ENCODE measurements at regions not wholly inside any gene's neighbourhood (a gene's known extent, or its start where the extent isn't known, plus 50 kb on each side); places are given as distances from the start of the nearest gene placed in this dataset.

- Histone ChIP-seq H3K4me3 (ENCODE audit: low read depth, low read length) (no peak overlapping the region), H3K36me3 (no peaks in the 10 kb centered on the region), H3K9me3 (no peaks in the 10 kb centered on the region), H3K4me1 (no peaks in the 10 kb centered on the region), H3K27me3 (no peaks in the 10 kb centered on the region)
- DNase-seq = no peak
- TF ChIP-seq, protein P1, sequence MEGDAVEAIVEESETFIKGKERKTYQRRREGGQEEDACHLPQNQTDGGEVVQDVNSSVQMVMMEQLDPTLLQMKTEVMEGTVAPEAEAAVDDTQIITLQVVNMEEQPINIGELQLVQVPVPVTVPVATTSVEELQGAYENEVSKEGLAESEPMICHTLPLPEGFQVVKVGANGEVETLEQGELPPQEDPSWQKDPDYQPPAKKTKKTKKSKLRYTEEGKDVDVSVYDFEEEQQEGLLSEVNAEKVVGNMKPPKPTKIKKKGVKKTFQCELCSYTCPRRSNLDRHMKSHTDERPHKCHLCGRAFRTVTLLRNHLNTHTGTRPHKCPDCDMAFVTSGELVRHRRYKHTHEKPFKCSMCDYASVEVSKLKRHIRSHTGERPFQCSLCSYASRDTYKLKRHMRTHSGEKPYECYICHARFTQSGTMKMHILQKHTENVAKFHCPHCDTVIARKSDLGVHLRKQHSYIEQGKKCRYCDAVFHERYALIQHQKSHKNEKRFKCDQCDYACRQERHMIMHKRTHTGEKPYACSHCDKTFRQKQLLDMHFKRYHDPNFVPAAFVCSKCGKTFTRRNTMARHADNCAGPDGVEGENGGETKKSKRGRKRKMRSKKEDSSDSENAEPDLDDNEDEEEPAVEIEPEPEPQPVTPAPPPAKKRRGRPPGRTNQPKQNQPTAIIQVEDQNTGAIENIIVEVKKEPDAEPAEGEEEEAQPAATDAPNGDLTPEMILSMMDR (IDR thresholded peaks at IDR 0.05; ENCODE audit: low read depth, low read length) = no peak
Measured at GRCh38 chr7:41164440-41164839, 538.5 kb downstream of the INHBA start.

DNA sequence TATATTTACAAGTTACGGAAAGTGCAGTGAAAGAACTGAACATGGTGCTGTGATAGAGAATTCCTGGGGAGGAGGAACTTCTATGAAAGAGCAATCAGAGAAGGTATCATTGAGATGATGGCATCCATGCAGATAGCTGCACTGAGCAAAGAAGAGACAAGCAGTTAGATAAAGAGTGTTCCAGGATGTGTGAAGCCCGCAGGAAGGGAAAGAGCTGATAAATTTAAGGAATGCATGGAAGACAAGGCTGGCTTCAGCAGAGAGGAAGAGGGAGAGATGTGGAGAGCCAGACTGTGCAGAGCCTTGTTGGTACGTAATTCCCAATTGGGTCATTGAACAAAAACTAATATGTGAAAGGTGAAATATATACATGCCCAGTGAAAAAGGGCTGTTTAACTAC, 538.9 kb downstream of the INHBA start:
- Histone ChIP-seq H3K36me3 (no peaks in the 10 kb centered on the region), H3K4me1 (no peaks in the 10 kb centered on the region), H3K9me3 (no peaks in the 10 kb centered on the region), H3K4me3 (ENCODE audit: low read depth, low read length) (no peak overlapping the region), H3K27me3 (no peaks in the 10 kb centered on the region)
- no peak for DNase-seq
- TF ChIP-seq, protein P1 (IDR thresholded peaks at IDR 0.05; ENCODE audit: low read depth, low read length) = no peak

DNA sequence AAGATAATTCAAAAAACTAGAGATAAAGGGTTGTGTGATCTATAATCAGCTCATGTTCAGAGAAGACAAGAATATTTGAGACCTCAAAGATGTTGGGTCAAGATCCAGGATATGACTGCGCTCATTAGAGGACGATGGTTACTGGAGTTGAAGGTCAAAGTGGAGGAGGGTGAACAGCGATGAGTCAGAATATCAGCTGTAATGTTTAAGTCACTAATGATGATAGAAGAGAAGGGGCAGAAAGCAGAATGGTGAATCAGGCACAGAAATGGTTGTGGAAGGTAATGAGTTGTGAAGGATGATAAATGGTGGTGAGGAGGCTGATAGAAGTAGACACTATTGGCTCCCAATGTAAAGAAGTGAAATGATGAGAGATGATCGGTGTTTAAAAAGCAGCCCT, 540.3 kb downstream of the INHBA start:
- no peaks in the 10 kb centered on the region for H3K36me3 ChIP-seq
- DNase-seq = no peak
- H3K4me1 ChIP-seq = no peaks in the 10 kb centered on the region
- H3K9me3 ChIP-seq = no peaks in the 10 kb centered on the region
- no peaks in the 10 kb centered on the region for H3K27me3 ChIP-seq
- TF ChIP-seq, protein P1 (IDR thresholded peaks at IDR 0.05; ENCODE audit: low read depth, low read length) = no peak
- H3K4me3 ChIP-seq (ENCODE audit: low read depth, low read length) = no peak overlapping the region

DNA sequence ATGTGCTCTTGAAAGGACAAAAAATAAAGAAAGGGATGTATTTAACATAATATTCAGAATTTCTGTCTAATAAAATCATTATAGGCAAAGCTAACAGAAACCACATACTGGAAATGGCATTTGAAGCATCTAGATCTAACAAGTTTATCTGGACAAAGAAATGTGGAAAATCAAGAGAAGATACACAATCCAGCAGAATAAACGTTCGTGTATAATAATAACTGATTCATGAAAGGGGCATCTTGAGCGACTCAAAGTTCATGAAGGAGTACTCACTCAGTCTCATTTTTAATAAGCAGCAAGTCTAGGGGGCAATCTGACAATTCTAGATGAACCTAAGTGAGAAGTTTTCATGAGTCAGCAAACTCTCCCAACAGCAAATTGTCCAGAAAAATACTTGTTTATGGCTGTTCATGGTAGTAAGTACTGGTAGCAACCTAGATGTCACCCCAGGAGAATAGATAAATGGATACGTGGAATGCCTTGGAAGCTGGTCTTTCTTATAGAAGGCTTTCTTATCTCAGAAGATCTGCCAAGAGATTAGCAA, 541.8 kb downstream of the INHBA start:
- Histone ChIP-seq H3K4me1 (no peaks in the 10 kb centered on the region), H3K9me3 (no peaks in the 10 kb centered on the region), H3K4me3 (ENCODE audit: low read depth, low read length) (no peak overlapping the region), H3K27me3 (no peaks in the 10 kb centered on the region), H3K36me3 (no peaks in the 10 kb centered on the region)
- TF ChIP-seq, protein P1 (IDR thresholded peaks at IDR 0.05; ENCODE audit: low read depth, low read length) = no peak
- no peak for DNase-seq

DNA sequence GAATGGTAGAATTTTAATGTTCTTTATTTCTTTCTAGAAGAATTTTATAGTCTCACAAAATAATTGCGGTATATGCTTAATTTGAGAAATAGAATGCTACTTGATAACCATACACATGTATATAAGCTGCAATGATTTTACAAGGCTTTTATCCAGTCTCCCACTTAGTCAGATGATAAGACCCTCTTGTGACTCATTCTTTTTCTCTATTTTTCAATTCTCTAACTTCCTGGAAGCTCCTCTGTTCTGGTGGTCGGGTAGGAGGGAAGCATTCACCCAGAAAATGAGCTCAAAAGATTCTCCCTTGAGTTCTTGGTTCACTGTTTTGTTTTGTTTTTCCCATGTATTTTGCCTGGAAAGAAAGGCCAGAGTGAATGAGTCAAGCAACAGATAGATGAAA, 546.6 kb downstream of the INHBA start:
- H3K36me3 ChIP-seq = no peaks in the 10 kb centered on the region
- TF ChIP-seq, protein P1 (IDR thresholded peaks at IDR 0.05; ENCODE audit: low read depth, low read length) = no peak
- no peaks in the 10 kb centered on the region for H3K4me1 ChIP-seq
- no peak for DNase-seq
- H3K4me3 ChIP-seq (ENCODE audit: low read depth, low read length) = no peak overlapping the region
- H3K9me3 ChIP-seq = no peaks in the 10 kb centered on the region
- no peaks in the 10 kb centered on the region for H3K27me3 ChIP-seq

DNA sequence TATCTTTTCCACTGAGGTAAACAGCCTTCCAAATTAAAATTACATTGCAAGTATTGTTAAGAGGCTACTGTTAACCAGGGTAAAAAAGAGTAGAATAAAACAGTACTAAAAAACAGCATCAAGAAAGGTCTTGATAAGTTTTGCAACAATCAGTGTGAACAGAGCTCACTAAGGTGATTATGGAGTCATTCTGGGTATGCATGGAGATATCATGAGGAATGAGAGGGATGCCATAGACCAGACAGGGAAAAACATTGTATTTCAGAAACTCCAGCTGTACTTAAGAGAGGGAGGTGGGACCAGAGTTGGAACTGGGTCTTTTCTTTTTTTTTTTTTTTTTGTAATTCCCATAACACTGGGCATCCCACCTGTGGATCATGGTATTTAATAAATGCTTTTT, 549.6 kb downstream of the INHBA start:
- no peak for DNase-seq
- TF ChIP-seq, protein P1 (IDR thresholded peaks at IDR 0.05; ENCODE audit: low read depth, low read length) = no peak
- H3K36me3 ChIP-seq = no peaks in the 10 kb centered on the region
- no peak overlapping the region for H3K4me3 ChIP-seq (ENCODE audit: low read depth, low read length)
- H3K9me3 ChIP-seq = no peaks in the 10 kb centered on the region
- H3K27me3 ChIP-seq = no peaks in the 10 kb centered on the region
- no peaks in the 10 kb centered on the region for H3K4me1 ChIP-seq
